ENCODE measurements at regions not wholly inside any gene's neighbourhood (a gene's known extent, or its start where the extent isn't known, plus 50 kb on each side); places are given as distances from the start of the nearest gene placed in this dataset.

- TF ChIP-seq CTCF (IDR thresholded peaks at IDR 0.05), result no peak
- no peak for TF ChIP-seq POLR2AphosphoS5 (IDR thresholded peaks at IDR 0.05)
Observed at GRCh38 chr2:5977477-5977876, 285.3 kb downstream of the SOX11 start.
